ENCODE measurements at regions not wholly inside any gene's neighbourhood (a gene's known extent, or its start where the extent isn't known, plus 50 kb on each side); places are given as distances from the start of the nearest gene placed in this dataset.
"Not testable (repeated sequence)": the region's sequence is repeated elsewhere in the genome, so short reads cannot be mapped to it uniquely, and the experiment has no call there.

DNA sequence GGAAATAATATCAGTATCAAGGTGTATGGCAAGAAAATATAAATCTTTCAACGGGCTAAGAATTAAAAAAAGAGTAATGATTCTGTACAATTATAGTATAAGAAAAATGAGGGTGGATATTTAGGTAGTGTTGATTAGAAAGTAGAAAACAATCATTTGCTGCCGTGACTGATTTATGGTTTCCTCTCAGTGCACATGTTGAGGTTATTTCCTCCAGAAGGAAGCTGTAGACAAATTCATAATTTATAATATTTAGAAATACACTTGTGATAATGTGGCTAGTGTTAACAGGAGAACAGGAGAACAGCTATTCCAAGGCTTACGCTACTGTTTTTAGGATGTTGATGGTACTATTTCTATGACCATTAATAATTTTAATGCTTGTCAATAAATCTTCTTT is 153.4 kb downstream of the GOLGA6L6 start:
- TF ChIP-seq, protein P1, sequence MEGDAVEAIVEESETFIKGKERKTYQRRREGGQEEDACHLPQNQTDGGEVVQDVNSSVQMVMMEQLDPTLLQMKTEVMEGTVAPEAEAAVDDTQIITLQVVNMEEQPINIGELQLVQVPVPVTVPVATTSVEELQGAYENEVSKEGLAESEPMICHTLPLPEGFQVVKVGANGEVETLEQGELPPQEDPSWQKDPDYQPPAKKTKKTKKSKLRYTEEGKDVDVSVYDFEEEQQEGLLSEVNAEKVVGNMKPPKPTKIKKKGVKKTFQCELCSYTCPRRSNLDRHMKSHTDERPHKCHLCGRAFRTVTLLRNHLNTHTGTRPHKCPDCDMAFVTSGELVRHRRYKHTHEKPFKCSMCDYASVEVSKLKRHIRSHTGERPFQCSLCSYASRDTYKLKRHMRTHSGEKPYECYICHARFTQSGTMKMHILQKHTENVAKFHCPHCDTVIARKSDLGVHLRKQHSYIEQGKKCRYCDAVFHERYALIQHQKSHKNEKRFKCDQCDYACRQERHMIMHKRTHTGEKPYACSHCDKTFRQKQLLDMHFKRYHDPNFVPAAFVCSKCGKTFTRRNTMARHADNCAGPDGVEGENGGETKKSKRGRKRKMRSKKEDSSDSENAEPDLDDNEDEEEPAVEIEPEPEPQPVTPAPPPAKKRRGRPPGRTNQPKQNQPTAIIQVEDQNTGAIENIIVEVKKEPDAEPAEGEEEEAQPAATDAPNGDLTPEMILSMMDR (conservative IDR thresholded peaks at IDR 0.05) = not testable (repeated sequence)
- TF ChIP-seq EZH2 (IDR thresholded peaks at IDR 0.05; ENCODE audit: low read depth) = not testable (repeated sequence)
